Activated T-helper 2 cell treated with anti-CD3 and anti-CD28 coated beads, Interferon-gamma antibody, Interleukin-2, Interleukin-4, amounts not matched to agents 10 μg/mL and 5 μg/mL and 100 μg/mL, durations not matched to agents 14 hours and 24 hours and 36 hours (primary cell): ENCODE measurements at regions not wholly inside any gene's neighbourhood (a gene's known extent, or its start where the extent isn't known, plus 50 kb on each side); places are given as distances from the start of the nearest gene placed in this dataset.

Experiments used
- DNase-seq: peaks from one replicate; pipeline ENCODE4 v3.0.0; 2021; ENCODE audit warnings: low spot score
- H3K27ac Mint-ChIP-seq: one replicate; pipeline ENCODE4 v1.8.0; 2021; ENCODE audit warnings: mixed read lengths
- H3K27me3 Mint-ChIP-seq: one replicate; pipeline ENCODE4 v1.8.0; 2021; ENCODE audit warnings: low read depth, mixed read lengths
- H3K36me3 Mint-ChIP-seq: one replicate; pipeline ENCODE4 v1.8.0; 2021; ENCODE audit warnings: low read depth, mixed read lengths
- H3K4me1 Mint-ChIP-seq: one replicate; pipeline ENCODE4 v1.8.0; 2021; ENCODE audit warnings: low read depth, mixed read lengths
- H3K4me3 Mint-ChIP-seq: one replicate; pipeline ENCODE4 v1.8.0; 2021; ENCODE audit warnings: low read depth, mild to moderate bottlenecking, moderate library complexity, mixed read lengths
- H3K9me3 Mint-ChIP-seq: one replicate; pipeline ENCODE4 v1.8.0; 2021; ENCODE audit warnings: mixed read lengths
- intact Hi-C: fragments of 100-400 bp; cut with micrococcal nuclease; formaldehyde crosslinking; loops from one replicate; pipeline ENCODE4 v1.15.1; 2023

- H3K27ac Mint-ChIP-seq, result no peak overlapping the region
- peaks cover 28% of the 10 kb centered on the region for H3K9me3 Mint-ChIP-seq
- no peaks in the 10 kb centered on the region for H3K27me3 Mint-ChIP-seq
- H3K4me3 Mint-ChIP-seq, result no peak overlapping the region
- H3K36me3 Mint-ChIP-seq, result no peaks in the 10 kb centered on the region
- intact Hi-C loops, result no loop called here
- H3K4me1 Mint-ChIP-seq, result no peaks in the 10 kb centered on the region
- DNase-seq, result no peak
Observed at GRCh38 chr18:27823053-27823452, 353.9 kb downstream of the CDH2 start.

- H3K9me3 Mint-ChIP-seq, result peaks cover 28% of the 10 kb centered on the region
- no peak overlapping the region for H3K4me3 Mint-ChIP-seq
- H3K4me1 Mint-ChIP-seq, result no peaks in the 10 kb centered on the region
- intact Hi-C loops, result no loop called here
- H3K36me3 Mint-ChIP-seq, result no peaks in the 10 kb centered on the region
- DNase-seq, result no peak
- no peak overlapping the region for H3K27ac Mint-ChIP-seq
- H3K27me3 Mint-ChIP-seq, result no peaks in the 10 kb centered on the region
Observed at GRCh38 chr18:27808683-27809082, 368.2 kb downstream of the CDH2 start.

- Mint-ChIP-seq H3K36me3 (no peaks in the 10 kb centered on the region), H3K27me3 (no peaks in the 10 kb centered on the region), H3K9me3 (peaks cover 20% of the 10 kb centered on the region), H3K4me1 (no peaks in the 10 kb centered on the region), H3K4me3 (no peak overlapping the region), H3K27ac (no peak overlapping the region)
- intact Hi-C loops, result no loop called here
- DNase-seq, result no peak
Observed at GRCh38 chr18:27803957-27804356, 373.0 kb downstream of the CDH2 start.

GRCh38 chr18:27797484-27797883, 379.4 kb downstream of the CDH2 start:
- intact Hi-C loops, result no loop called here
- Mint-ChIP-seq H3K9me3 (peaks cover 8% of the 10 kb centered on the region), H3K36me3 (no peaks in the 10 kb centered on the region), H3K4me3 (no peak overlapping the region), H3K4me1 (no peaks in the 10 kb centered on the region), H3K27ac (no peak overlapping the region), H3K27me3 (no peaks in the 10 kb centered on the region)
- DNase-seq, result no peak

- Mint-ChIP-seq H3K4me3 (no peak overlapping the region), H3K27ac (no peak overlapping the region), H3K27me3 (no peaks in the 10 kb centered on the region), H3K4me1 (no peaks in the 10 kb centered on the region), H3K36me3 (no peaks in the 10 kb centered on the region), H3K9me3 (peaks cover 16% of the 10 kb centered on the region)
- no peak for DNase-seq
- intact Hi-C loops, result no loop called here
Observed at GRCh38 chr18:27794181-27794926, 382.6 kb downstream of the CDH2 start.

GRCh38 chr18:27793013-27793785, 383.7 kb downstream of the CDH2 start:
- Mint-ChIP-seq H3K27ac (no peak overlapping the region), H3K36me3 (no peaks in the 10 kb centered on the region), H3K9me3 (peaks cover 13% of the 10 kb centered on the region), H3K27me3 (no peaks in the 10 kb centered on the region), H3K4me1 (no peaks in the 10 kb centered on the region), H3K4me3 (no peak overlapping the region)
- DNase-seq, result no peak
- intact Hi-C loops, result no loop called here

GRCh38 chr18:27789406-27789805, 387.5 kb downstream of the CDH2 start:
- no peaks in the 10 kb centered on the region for H3K4me1 Mint-ChIP-seq
- H3K4me3 Mint-ChIP-seq, result no peak overlapping the region
- peaks cover 35% of the 10 kb centered on the region for H3K9me3 Mint-ChIP-seq
- no peaks in the 10 kb centered on the region for H3K36me3 Mint-ChIP-seq
- intact Hi-C loops, result no loop called here
- no peak for DNase-seq
- H3K27me3 Mint-ChIP-seq, result no peaks in the 10 kb centered on the region
- H3K27ac Mint-ChIP-seq, result no peak overlapping the region

- Mint-ChIP-seq H3K4me1 (no peaks in the 10 kb centered on the region), H3K9me3 (peaks cover 35% of the 10 kb centered on the region), H3K36me3 (no peaks in the 10 kb centered on the region), H3K27me3 (no peaks in the 10 kb centered on the region), H3K4me3 (no peak overlapping the region), H3K27ac (no peak overlapping the region)
- intact Hi-C loops, result no loop called here
- DNase-seq, result no peak
Observed at GRCh38 chr18:27787547-27787946, 389.4 kb downstream of the CDH2 start.

GRCh38 chr18:27785815-27786471, 391.0 kb downstream of the CDH2 start:
- intact Hi-C loops, result no loop called here
- Mint-ChIP-seq H3K4me1 (no peaks in the 10 kb centered on the region), H3K4me3 (no peak overlapping the region), H3K27ac (no peak overlapping the region), H3K27me3 (no peaks in the 10 kb centered on the region), H3K36me3 (no peaks in the 10 kb centered on the region), H3K9me3 (peaks cover 35% of the 10 kb centered on the region)
- DNase-seq, result no peak

- H3K27ac Mint-ChIP-seq, result no peak overlapping the region
- H3K27me3 Mint-ChIP-seq, result no peaks in the 10 kb centered on the region
- no peak for DNase-seq
- H3K9me3 Mint-ChIP-seq, result peaks cover under 1% of the 10 kb centered on the region
- intact Hi-C loops, result no loop called here
- no peaks in the 10 kb centered on the region for H3K36me3 Mint-ChIP-seq
- H3K4me3 Mint-ChIP-seq, result no peak overlapping the region
- H3K4me1 Mint-ChIP-seq, result no peaks in the 10 kb centered on the region
Observed at GRCh38 chr18:27780061-27780745, 396.7 kb downstream of the CDH2 start.

- no peak overlapping the region for H3K4me3 Mint-ChIP-seq
- H3K9me3 Mint-ChIP-seq, result no peaks in the 10 kb centered on the region
- no peaks in the 10 kb centered on the region for H3K4me1 Mint-ChIP-seq
- intact Hi-C loops, result no loop called here
- H3K27me3 Mint-ChIP-seq, result no peaks in the 10 kb centered on the region
- DNase-seq, result no peak
- H3K36me3 Mint-ChIP-seq, result no peaks in the 10 kb centered on the region
- no peak overlapping the region for H3K27ac Mint-ChIP-seq
Observed at GRCh38 chr18:27778925-27779324, 398.0 kb downstream of the CDH2 start.

GRCh38 chr18:27778441-27778840, 398.5 kb downstream of the CDH2 start:
- H3K27me3 Mint-ChIP-seq, result no peaks in the 10 kb centered on the region
- no peaks in the 10 kb centered on the region for H3K36me3 Mint-ChIP-seq
- H3K9me3 Mint-ChIP-seq, result peaks cover 4% of the 10 kb centered on the region
- intact Hi-C loops, result no loop called here
- no peak overlapping the region for H3K4me3 Mint-ChIP-seq
- no peak overlapping the region for H3K27ac Mint-ChIP-seq
- DNase-seq, result no peak
- no peaks in the 10 kb centered on the region for H3K4me1 Mint-ChIP-seq
